Spleen (tissue), 11 donors: ENCODE measurements at regions not wholly inside any gene's neighbourhood (a gene's known extent, or its start where the extent isn't known, plus 50 kb on each side); places are given as distances from the start of the nearest gene placed in this dataset.

ENCODE experiments used
- DNase-seq: peaks from one replicate; pipeline ENCODE4 v3.0.0-alpha.2; 2020
- H3K27ac ChIP-seq, 8 donors: fragments of 200-600 bp; sonication (generic) in 7 of 8; 1 replicate in 4 of 8; 2 replicates in 4 of 8; pipeline versions ENCODE4 v1.5.0 to v1.8.0; 2016 to 2021; ENCODE audit warnings: inconsistent platforms in 4 of 8, mild to moderate bottlenecking in 4 of 8, moderate library complexity in 1 of 8
- H3K27me3 ChIP-seq, 7 donors: fragments of 200-600 bp; sonication (generic) in 6 of 7; replicated peaks in 1 of 7; 1 replicate in 4 of 7; 2 replicates in 3 of 7; pipeline versions ENCODE4 v1.5.0 to v1.8.0; 2016 to 2021; ENCODE audit warnings: inconsistent platforms in 3 of 7, mild to moderate bottlenecking in 1 of 7
- H3K36me3 ChIP-seq, 6 donors: fragments of 200-600 bp; sonication (generic) in 5 of 6; 1 replicate in 4 of 6; 2 replicates in 2 of 6; pipeline versions ENCODE4 v1.5.0 to v1.8.0; 2016 to 2021; ENCODE audit warnings: inconsistent platforms in 2 of 6
- H3K4me1 ChIP-seq, 6 donors: fragments of 200-600 bp; sonication (generic) in 5 of 6; 1 replicate in 3 of 6; 2 replicates in 3 of 6; pipeline versions ENCODE4 v1.5.0 to v1.8.0; 2016 to 2021; ENCODE audit warnings: inconsistent platforms in 3 of 6
- H3K4me3 ChIP-seq, 8 donors: fragments of 200-600 bp; sonication (generic) in 7 of 8; 1 replicate in 4 of 8; 2 replicates in 4 of 8; pipeline versions ENCODE4 v1.5.0 to v1.8.0; 2016 to 2021; ENCODE audit warnings: inconsistent platforms in 4 of 8, mild to moderate bottlenecking in 4 of 8, moderate library complexity in 2 of 8
- H3K9me3 ChIP-seq, 8 donors: fragments of 200-600 bp; sonication (generic) in 7 of 8; 1 replicate in 4 of 8; 2 replicates in 4 of 8; pipeline versions ENCODE4 v1.5.0 to v1.8.0; 2016 to 2021; ENCODE audit warnings: inconsistent platforms in 4 of 8
- POLR2A ChIP-seq, 3 donors: fragments of 450-650 bp; IDR thresholded peaks; one replicate each; pipeline ENCODE4 v1.5.1; 2017; ENCODE audit warnings: antibody characterized with exemption in 3 of 3, mild to moderate bottlenecking in 1 of 3
- POLR2AphosphoS5 ChIP-seq, 3 donors: sonication (generic); formaldehyde crosslinking; IDR thresholded peaks; one replicate each; pipeline ENCODE4 v1.5.1; 2017; ENCODE audit warnings: antibody characterized with exemption in 3 of 3
- WGBS, 5 donors: extraction: QIAGEN DNeasy Blood & Tissue Kit in 3 of 5; methylation state at CpG; one replicate each; pipeline versions ENCODE4 v1.1.5 to v1.1.7; 2013 to 2018; 5-methylcytosine and 5-hydroxymethylcytosine counted together
- intact Hi-C: fragments of 100-400 bp; cut with DNase I; formaldehyde crosslinking; loops from one replicate; pipeline ENCODE4 v1.15.0; 2023; ENCODE audit warnings: low total_unique reads
- TF ChIP-seq, protein P1 (sequence below), 11 experiments: fragments of 200-600 bp in 7 of 11; fragments of 450-650 bp in 4 of 11; sonication (generic) in 4 of 11; IDR thresholded peaks in 8 of 11; conservative IDR thresholded peaks in 3 of 11; 1 replicate in 7 of 11; 2 replicates in 4 of 11; pipeline versions ENCODE4 v1.4.0 to v1.8.0; 2016 to 2021; ENCODE audit warnings: antibody characterized with exemption in 11 of 11, inconsistent platforms in 4 of 11, mild to moderate bottlenecking in 1 of 11
- donor health status: healthy with polysubstance abuse.
- donor health status: DM: no; HTN: no; CAD: no; lungs with moderate emphysema.
- donor health status: DM: no; HTN: no; CAD: no.
- donor health status: Bipolar disorder and iron deficiency.
- donor health status: healthy.
- donor health status: DM: no; HTN: no; CAD: no.
- donor health status: DM: yes; HTN: yes; CAD: no.

DNA sequence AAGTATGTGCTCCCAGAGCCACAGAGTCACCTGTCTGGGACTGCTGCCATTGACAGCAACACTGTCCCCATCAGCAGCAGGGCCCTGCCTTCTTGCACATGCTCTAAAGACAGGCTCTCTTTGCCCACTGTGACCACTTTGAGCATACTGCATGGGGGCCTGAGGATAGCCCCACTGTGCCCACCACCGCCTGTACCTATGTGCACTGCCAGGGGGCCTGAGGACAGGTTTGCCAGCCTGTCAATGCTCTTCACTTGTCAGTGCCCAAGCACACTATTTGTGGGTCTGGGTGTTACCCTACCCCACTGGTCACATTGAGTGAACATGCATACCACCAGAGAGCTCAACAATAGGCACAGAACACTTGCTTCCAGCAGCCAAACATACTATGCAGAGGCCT is 1137.0 kb upstream of the FANCL start:
- WGBS, 5 donors, result 87 to 100% (median 96%) methylated on average over 1 of the region's 1 CpG

DNA sequence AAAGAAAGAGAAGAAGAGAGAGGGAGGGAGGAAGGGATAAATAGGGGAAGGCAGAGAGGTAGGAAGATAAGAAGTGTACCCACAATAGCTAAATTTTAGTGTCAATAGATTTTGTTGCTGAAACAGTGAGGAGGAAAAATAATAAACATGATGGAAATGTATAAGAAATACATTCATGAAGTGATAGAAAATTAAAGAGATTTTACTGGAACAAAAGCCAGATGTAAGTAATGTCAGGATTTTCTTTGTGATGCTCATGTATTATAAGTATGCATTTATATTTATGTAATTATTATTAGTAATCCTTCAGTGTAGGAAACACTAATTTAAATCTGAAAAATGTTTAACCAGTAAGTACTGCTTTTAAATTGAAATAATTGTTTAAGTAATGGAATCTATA is 1125.2 kb upstream of the FANCL start:
- no peaks in the 10 kb centered on the region for H3K36me3 ChIP-seq
- H3K4me1 ChIP-seq, result no peaks in the 10 kb centered on the region
- H3K4me3 ChIP-seq, result no peak overlapping the region
- H3K27ac ChIP-seq, result no peak overlapping the region
- intact Hi-C loops, result no loop called here
- no peaks in the 10 kb centered on the region for H3K27me3 ChIP-seq
- TF ChIP-seq POLR2A (IDR thresholded peaks at IDR 0.05) (no peak), POLR2AphosphoS5 (IDR thresholded peaks at IDR 0.05) (no peak)
- no peak for DNase-seq
- peaks cover 0 to 10% (median 1%) of the 10 kb centered on the region in 8 donors for H3K9me3 ChIP-seq

More for the DNA sequence above, 1137.0 kb upstream of the FANCL start:
- no peak for DNase-seq
- intact Hi-C loops, result no loop called here
- no peak overlapping the region for H3K4me3 ChIP-seq
- no peaks in the 10 kb centered on the region for H3K4me1 ChIP-seq
- no peaks in the 10 kb centered on the region for H3K27me3 ChIP-seq
- H3K36me3 ChIP-seq, result no peaks in the 10 kb centered on the region
- TF ChIP-seq POLR2A (IDR thresholded peaks at IDR 0.05) (no peak), POLR2AphosphoS5 (IDR thresholded peaks at IDR 0.05) (no peak)
- TF ChIP-seq, protein P1, sequence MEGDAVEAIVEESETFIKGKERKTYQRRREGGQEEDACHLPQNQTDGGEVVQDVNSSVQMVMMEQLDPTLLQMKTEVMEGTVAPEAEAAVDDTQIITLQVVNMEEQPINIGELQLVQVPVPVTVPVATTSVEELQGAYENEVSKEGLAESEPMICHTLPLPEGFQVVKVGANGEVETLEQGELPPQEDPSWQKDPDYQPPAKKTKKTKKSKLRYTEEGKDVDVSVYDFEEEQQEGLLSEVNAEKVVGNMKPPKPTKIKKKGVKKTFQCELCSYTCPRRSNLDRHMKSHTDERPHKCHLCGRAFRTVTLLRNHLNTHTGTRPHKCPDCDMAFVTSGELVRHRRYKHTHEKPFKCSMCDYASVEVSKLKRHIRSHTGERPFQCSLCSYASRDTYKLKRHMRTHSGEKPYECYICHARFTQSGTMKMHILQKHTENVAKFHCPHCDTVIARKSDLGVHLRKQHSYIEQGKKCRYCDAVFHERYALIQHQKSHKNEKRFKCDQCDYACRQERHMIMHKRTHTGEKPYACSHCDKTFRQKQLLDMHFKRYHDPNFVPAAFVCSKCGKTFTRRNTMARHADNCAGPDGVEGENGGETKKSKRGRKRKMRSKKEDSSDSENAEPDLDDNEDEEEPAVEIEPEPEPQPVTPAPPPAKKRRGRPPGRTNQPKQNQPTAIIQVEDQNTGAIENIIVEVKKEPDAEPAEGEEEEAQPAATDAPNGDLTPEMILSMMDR (IDR thresholded peaks at IDR 0.05 in 8 of 11, conservative IDR thresholded peaks at IDR 0.05 in 3 of 11), result no peak
- no peak overlapping the region for H3K27ac ChIP-seq
- peaks cover 0 to 18% (median 9%) of the 10 kb centered on the region in 8 donors for H3K9me3 ChIP-seq

DNA sequence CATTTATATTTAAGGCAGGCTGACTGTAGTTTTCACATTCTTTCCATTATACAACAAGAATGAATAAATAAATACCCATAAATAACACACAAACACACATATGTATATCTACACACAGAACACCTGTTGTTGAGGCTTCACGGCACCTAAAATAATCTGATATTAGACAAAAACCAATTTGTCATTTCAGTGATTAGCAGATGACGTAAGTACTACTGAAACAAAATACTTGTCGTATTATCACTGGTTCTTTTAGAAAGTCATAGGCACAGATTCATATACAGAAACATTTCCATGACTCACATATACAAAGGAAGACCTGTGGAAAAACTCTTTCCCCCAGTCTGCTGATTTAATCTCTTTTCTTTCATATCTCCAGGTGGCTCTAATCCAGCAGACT is 1113.4 kb upstream of the FANCL start:
- Histone ChIP-seq H3K36me3 (no peaks in the 10 kb centered on the region), H3K4me1 (no peaks in the 10 kb centered on the region), H3K4me3 (no peak overlapping the region), H3K27me3 (no peaks in the 10 kb centered on the region), H3K27ac (no peak overlapping the region), H3K9me3 (peaks cover 0 to 9% (median 0%) of the 10 kb centered on the region in 8 donors)
- TF ChIP-seq, protein P1 (IDR thresholded peaks at IDR 0.05 in 8 of 11, conservative IDR thresholded peaks at IDR 0.05 in 3 of 11), result no peak
- no peak for TF ChIP-seq POLR2AphosphoS5 (IDR thresholded peaks at IDR 0.05)
- TF ChIP-seq POLR2A (IDR thresholded peaks at IDR 0.05), result no peak
- intact Hi-C loops, result no loop called here
- no peak for DNase-seq
- WGBS, 5 donors, result 93 to 94% (median 94%) methylated on average over 3 of the region's 3 CpGs

DNA sequence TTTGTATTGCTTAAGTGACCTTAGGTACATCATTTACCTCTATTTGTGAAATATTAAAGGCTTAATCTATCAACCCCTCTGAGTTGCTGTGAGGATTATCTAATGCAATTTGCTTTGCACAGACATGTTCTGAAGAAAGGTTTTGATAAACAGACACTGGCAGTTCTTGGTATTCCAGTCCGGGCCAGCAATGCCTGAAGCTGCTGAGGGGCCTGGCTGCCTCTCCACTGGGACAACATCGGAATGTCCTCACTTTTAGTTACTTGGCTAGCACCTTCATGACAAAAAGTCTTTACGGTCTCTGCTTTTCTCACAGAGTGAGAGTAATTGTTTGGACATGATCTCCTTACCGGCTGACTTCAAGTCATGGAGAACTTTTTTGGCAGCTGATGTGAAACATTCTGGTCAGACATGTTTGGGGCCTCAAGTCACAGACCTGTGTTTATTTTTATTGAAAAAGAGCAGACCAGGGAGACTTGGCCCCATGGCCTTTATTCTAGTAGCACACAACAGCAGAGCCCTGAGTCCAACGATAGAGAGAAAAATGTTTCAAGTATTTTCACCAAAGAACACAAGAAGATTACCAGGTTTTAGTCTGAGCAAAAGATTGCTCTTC is 1112.3 kb upstream of the FANCL start:
- no peaks in the 10 kb centered on the region for H3K27me3 ChIP-seq
- no peaks in the 10 kb centered on the region for H3K4me1 ChIP-seq
- TF ChIP-seq POLR2AphosphoS5 (IDR thresholded peaks at IDR 0.05), result no peak
- TF ChIP-seq, protein P1 (IDR thresholded peaks at IDR 0.05 in 8 of 11, conservative IDR thresholded peaks at IDR 0.05 in 3 of 11), result no peak
- TF ChIP-seq POLR2A (IDR thresholded peaks at IDR 0.05), result no peak
- 77 to 93% (median 85%) methylated on average over 5 of the region's 5 CpGs for WGBS, 5 donors
- H3K9me3 ChIP-seq, result peaks cover 0 to 9% (median 0%) of the 10 kb centered on the region in 8 donors
- no peak for DNase-seq
- no peak overlapping the region for H3K27ac ChIP-seq
- intact Hi-C loops, result no loop called here
- H3K36me3 ChIP-seq, result no peaks in the 10 kb centered on the region
- no peak overlapping the region for H3K4me3 ChIP-seq
